ENCODE measurements at regions not wholly inside any gene's neighbourhood (a gene's known extent, or its start where the extent isn't known, plus 50 kb on each side); places are given as distances from the start of the nearest gene placed in this dataset.
A peak's percentile ranks its signal among the peaks of the same experiment; 100 is the strongest.

GRCh38 chr10:121179006-121179405 is 327.8 kb downstream of the WDR11 start:
- no peaks in the 10 kb centered on the region for H3K4me1 ChIP-seq
- no peaks in the 10 kb centered on the region for H3K27me3 ChIP-seq (ENCODE audit: control insufficient read depth, insufficient read depth, low read length)
- H3K27ac ChIP-seq: no peak overlapping the region
- H3K9ac ChIP-seq: no peak overlapping the region
- no peak for TF ChIP-seq CTCF (IDR thresholded peaks at IDR 0.05)
- H3K4me2 ChIP-seq (ENCODE audit: low read length): no peak overlapping the region
- H3K36me3 ChIP-seq (ENCODE audit: control insufficient read depth, insufficient read depth, low read length): no peaks in the 10 kb centered on the region
- no peaks in the 10 kb centered on the region for H3K79me2 ChIP-seq
- H3K9me3 ChIP-seq (ENCODE audit: control insufficient read depth, low read length): no peaks in the 10 kb centered on the region
- H3K4me3 ChIP-seq (ENCODE audit: low read depth, low read length): no peak overlapping the region
- H2AFZ ChIP-seq: no peak overlapping the region

DNA sequence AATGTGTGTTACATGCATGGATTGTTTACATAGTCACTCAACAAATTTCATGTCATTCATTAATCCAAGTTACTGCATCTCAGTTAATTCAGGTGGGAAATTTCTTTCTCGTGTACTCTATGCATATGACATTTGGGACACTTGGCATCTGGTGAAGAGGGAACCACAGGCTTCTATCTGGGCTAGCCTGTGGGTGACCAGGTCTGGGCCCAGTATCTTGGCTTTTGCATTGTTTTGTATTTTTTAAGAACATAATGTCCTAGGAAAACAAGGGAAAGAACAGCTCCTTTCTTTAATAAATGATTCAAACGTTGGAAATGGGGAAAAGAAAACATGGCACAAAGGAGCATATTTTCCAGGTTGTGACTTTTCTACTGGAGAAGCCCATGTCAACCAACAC is 331.1 kb downstream of the WDR11 start:
- Histone ChIP-seq H3K36me3 (ENCODE audit: control insufficient read depth, insufficient read depth, low read length) (no peaks in the 10 kb centered on the region), H3K9me3 (ENCODE audit: control insufficient read depth, low read length) (no peaks in the 10 kb centered on the region), H2AFZ (no peak overlapping the region), H3K4me3 (ENCODE audit: low read depth, low read length) (no peak overlapping the region), H3K27me3 (ENCODE audit: control insufficient read depth, insufficient read depth, low read length) (no peaks in the 10 kb centered on the region), H3K79me2 (no peaks in the 10 kb centered on the region), H3K4me2 (ENCODE audit: low read length) (no peak overlapping the region), H3K9ac (no peak overlapping the region), H3K27ac (no peak overlapping the region), H3K4me1 (peaks cover 10% of the 10 kb centered on the region)
- no peak for TF ChIP-seq CTCF (IDR thresholded peaks at IDR 0.05)

- no peaks in the 10 kb centered on the region for H3K9me3 ChIP-seq (ENCODE audit: control insufficient read depth, low read length)
- no peak for TF ChIP-seq CTCF (IDR thresholded peaks at IDR 0.05)
- no peaks in the 10 kb centered on the region for H3K36me3 ChIP-seq (ENCODE audit: control insufficient read depth, insufficient read depth, low read length)
- no peaks in the 10 kb centered on the region for H3K79me2 ChIP-seq
- H3K27ac ChIP-seq: no peak overlapping the region
- H3K4me1 ChIP-seq: peaks cover 10% of the 10 kb centered on the region
- H3K4me2 ChIP-seq (ENCODE audit: low read length): no peak overlapping the region
- no peak overlapping the region for H3K4me3 ChIP-seq (ENCODE audit: low read depth, low read length)
- H3K9ac ChIP-seq: no peak overlapping the region
- no peak overlapping the region for H2AFZ ChIP-seq
- no peaks in the 10 kb centered on the region for H3K27me3 ChIP-seq (ENCODE audit: control insufficient read depth, insufficient read depth, low read length)
Observed at GRCh38 chr10:121183236-121183635, 332.1 kb downstream of the WDR11 start.

DNA sequence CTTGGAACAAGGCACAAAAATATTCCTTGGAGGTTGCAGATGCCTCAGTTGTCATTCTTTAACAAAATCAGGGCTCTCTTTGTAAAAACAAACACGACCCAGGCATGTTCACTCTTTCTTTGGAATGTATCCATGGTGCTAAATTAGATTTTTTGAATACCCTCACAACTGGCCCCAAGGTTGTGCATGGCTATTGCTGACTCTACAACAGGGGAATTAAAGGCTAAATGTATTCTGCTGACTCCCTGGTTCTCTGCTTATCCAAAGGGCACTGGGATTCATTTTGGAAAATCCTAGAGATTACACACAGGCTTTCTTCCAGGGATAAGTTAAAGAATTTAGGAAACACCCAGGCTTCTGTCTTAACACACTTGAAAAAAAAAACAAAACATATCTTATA is 332.5 kb downstream of the WDR11 start:
- Histone ChIP-seq H3K27ac (no peak overlapping the region), H3K9ac (no peak overlapping the region), H3K4me2 (ENCODE audit: low read length) (peak overlapping the region; percentile 46), H3K4me1 (peaks cover 10% of the 10 kb centered on the region), H3K79me2 (no peaks in the 10 kb centered on the region), H3K4me3 (ENCODE audit: low read depth, low read length) (no peak overlapping the region), H3K36me3 (ENCODE audit: control insufficient read depth, insufficient read depth, low read length) (no peaks in the 10 kb centered on the region), H2AFZ (no peak overlapping the region), H3K9me3 (ENCODE audit: control insufficient read depth, low read length) (no peaks in the 10 kb centered on the region), H3K27me3 (ENCODE audit: control insufficient read depth, insufficient read depth, low read length) (no peaks in the 10 kb centered on the region)
- no peak for TF ChIP-seq CTCF (IDR thresholded peaks at IDR 0.05)

GRCh38 chr10:121185816-121186455 is 334.8 kb downstream of the WDR11 start:
- Histone ChIP-seq H2AFZ (no peak overlapping the region), H3K27me3 (ENCODE audit: control insufficient read depth, insufficient read depth, low read length) (no peaks in the 10 kb centered on the region), H3K9me3 (ENCODE audit: control insufficient read depth, low read length) (no peaks in the 10 kb centered on the region), H3K4me2 (ENCODE audit: low read length) (no peak overlapping the region), H3K9ac (no peak overlapping the region), H3K4me1 (peaks cover 10% of the 10 kb centered on the region), H3K27ac (no peak overlapping the region), H3K79me2 (no peaks in the 10 kb centered on the region), H3K36me3 (ENCODE audit: control insufficient read depth, insufficient read depth, low read length) (no peaks in the 10 kb centered on the region), H3K4me3 (ENCODE audit: low read depth, low read length) (no peak overlapping the region)
- TF ChIP-seq CTCF (IDR thresholded peaks at IDR 0.05): no peak
